IMR-90 (cell line): ENCODE measurements at regions not wholly inside any gene's neighbourhood (a gene's known extent, or its start where the extent isn't known, plus 50 kb on each side); places are given as distances from the start of the nearest gene placed in this dataset.

Experiments
- ATAC-seq: fragments of 200-7000 bp; cut with Tn5 transposase; 2 replicates; pipeline ENCODE4 v1.9.1; 2020; ENCODE audit warnings: low read depth, mild to moderate bottlenecking, moderate library complexity
- BruUV-seq: library from RNA; stranded (reverse); fragments of 400-500 nt; replicated peaks from 2 replicates; lab custom pipeline; 2021; lab: Mats Ljungman, UMichigan
- CTCF ChIA-PET: fragments of 300-600 bp; formaldehyde crosslinking; extraction: SDS; loops from one replicate; lab custom pipeline; 2021; ENCODE audit warnings: antibody characterized with exemption; lab: Yijun Ruan, JAX
- POLR2A ChIA-PET: fragments of 300-600 bp; sonication (Branson Sonifier 250); formaldehyde crosslinking; loops from one replicate; lab custom pipeline; 2022; ENCODE audit warnings: antibody characterized with exemption; ENCODE audit not compliant: unreplicated experiment; lab: Charles Lee
- DNase-seq: peaks from one replicate; pipeline ENCODE4 v3.0.0; 2013
- H2AFZ ChIP-seq: replicated peaks from 2 replicates; pipeline ENCODE3; 2013; ENCODE audit warnings: low read length, mild to moderate bottlenecking; ENCODE audit not compliant: poor library complexity
- H2AK5ac ChIP-seq: 2 replicates; pipeline ENCODE4 v1.6.1; 2013; ENCODE audit warnings: low read depth, low read length, inconsistent platforms
- H2AK9ac ChIP-seq: replicated peaks from 2 replicates; pipeline ENCODE3; 2013; ENCODE audit warnings: mild to moderate bottlenecking, low read depth, low read length, moderate library complexity; ENCODE audit not compliant: poor library complexity
- H2BK120ac ChIP-seq: 2 replicates; pipeline ENCODE4 v1.6.1; 2013; ENCODE audit warnings: low read depth, low read length, inconsistent platforms
- H2BK15ac ChIP-seq: 3 replicates; pipeline ENCODE4 v1.6.1; 2013; ENCODE audit warnings: low read depth, low read length, inconsistent platforms
- H2BK20ac ChIP-seq: 2 replicates; pipeline ENCODE4 v1.6.1; 2013; ENCODE audit warnings: low read depth, mild to moderate bottlenecking, inconsistent platforms, low read length, moderate library complexity
- H2BK5ac ChIP-seq: 2 replicates; pipeline ENCODE4 v1.6.1; 2013; ENCODE audit warnings: mild to moderate bottlenecking, low read depth, low read length, inconsistent platforms; ENCODE audit not compliant: poor library complexity, severe bottlenecking
- H3K14ac ChIP-seq: replicated peaks from 2 replicates; pipeline ENCODE4 v1.6.1; 2013; ENCODE audit warnings: low read depth, low read length, inconsistent platforms
- H3K18ac ChIP-seq: 2 replicates; pipeline ENCODE4 v1.6.1; 2013; ENCODE audit warnings: low read depth, low read length, control low read depth
- H3K23ac ChIP-seq: 2 replicates; pipeline ENCODE4 v1.6.1; 2013; ENCODE audit warnings: low read depth, low read length, inconsistent platforms
- H3K27ac ChIP-seq: 2 replicates; pipeline ENCODE4 v1.5.1; 2013; ENCODE audit warnings: mild to moderate bottlenecking, control low read depth, low read length; ENCODE audit not compliant: insufficient read depth
- H3K27me3 ChIP-seq: 2 replicates; pipeline ENCODE4 v1.6.1; 2013; ENCODE audit warnings: low read length; ENCODE audit not compliant: control insufficient read depth, insufficient read depth
- H3K36me3 ChIP-seq: 2 replicates; pipeline ENCODE4 v1.6.1; 2013; ENCODE audit warnings: low read length, mixed read lengths; ENCODE audit not compliant: control insufficient read depth, insufficient read depth
- H3K4ac ChIP-seq: 2 replicates; pipeline ENCODE4 v1.6.1; 2013; ENCODE audit warnings: low read depth, low read length, inconsistent platforms
- H3K4me1 ChIP-seq: 2 replicates; pipeline ENCODE4 v1.6.1; 2013; ENCODE audit warnings: low read length, mixed read lengths; ENCODE audit not compliant: control insufficient read depth, insufficient read depth
- H3K4me2 ChIP-seq: 2 replicates; pipeline ENCODE4 v1.6.1; 2013; ENCODE audit warnings: low read depth, mild to moderate bottlenecking, control low read depth, low read length, moderate library complexity
- H3K4me3 ChIP-seq: 2 replicates; pipeline ENCODE4 v1.5.1; 2013; ENCODE audit warnings: low read depth, mild to moderate bottlenecking, control low read depth, low read length, moderate library complexity; ENCODE audit not compliant: insufficient read depth
- H3K56ac ChIP-seq: 2 replicates; pipeline ENCODE4 v1.6.1; 2013; ENCODE audit warnings: low read length, inconsistent platforms; ENCODE audit not compliant: insufficient read depth; ENCODE audit errors: extremely low read depth
- H3K79me1 ChIP-seq, 2 experiments: 2 replicates each; pipeline ENCODE4 v1.6.1; 2013; ENCODE audit warnings: low read length in 2 of 2, inconsistent platforms in 1 of 2, low read depth in 1 of 2
- H3K9ac ChIP-seq: 2 replicates; pipeline ENCODE4 v1.6.1; 2013; ENCODE audit warnings: low read depth, low read length, control low read depth
- H3K9me1 ChIP-seq: 2 replicates; pipeline ENCODE4 v1.6.1; 2013; ENCODE audit warnings: low read length, inconsistent platforms; ENCODE audit not compliant: insufficient read depth
- H3K9me3 ChIP-seq: 2 replicates; pipeline ENCODE4 v1.6.1; 2013; ENCODE audit warnings: low read length; ENCODE audit not compliant: control insufficient read depth, insufficient read depth
- H4K20me1 ChIP-seq: 2 replicates; pipeline ENCODE4 v1.6.1; 2013; ENCODE audit warnings: low read length, inconsistent platforms; ENCODE audit not compliant: insufficient read depth
- H4K5ac ChIP-seq: 2 replicates; pipeline ENCODE4 v1.6.1; 2013; ENCODE audit warnings: mild to moderate bottlenecking, low read depth, low read length, control low read depth
- H4K8ac ChIP-seq, 2 experiments: 2 replicates each; pipeline ENCODE4 v1.6.1; 2013; ENCODE audit warnings: low read depth in 2 of 2, low read length in 2 of 2, control low read depth in 1 of 2, inconsistent platforms in 1 of 2
- H4K91ac ChIP-seq: 2 replicates; pipeline ENCODE4 v1.6.1; 2013; ENCODE audit warnings: low read depth, low read length, inconsistent platforms; ENCODE audit not compliant: insufficient read depth
- POLR2A ChIP-seq: IDR thresholded peaks from 2 replicates; pipeline ENCODE4 v1.6.1; 2012; ENCODE audit warnings: mild to moderate bottlenecking, low read depth, low read length
- RFX5 ChIP-seq: IDR thresholded peaks from 2 replicates; pipeline ENCODE4 v1.8.0; 2012; ENCODE audit warnings: low read depth, mild to moderate bottlenecking, low read length, moderate library complexity
- WGBS, 2 experiments: methylation state at CpG; one replicate each; pipeline versions ENCODE4 v1.1.5 to v1.1.7; 2013; ENCODE audit warnings: missing lambda C conversion rate in 2 of 2; ENCODE audit not compliant: insufficient read length in 1 of 2; ENCODE audit errors: extremely low coverage in 2 of 2; 5-methylcytosine and 5-hydroxymethylcytosine counted together
- dilution Hi-C: fragments of 300-500 bp; cut with HindIII; formaldehyde crosslinking; loops from one replicate; pipeline ENCODE4 v1.14.3; 2018; ENCODE audit warnings: low sequenced_read_pairs; ENCODE audit not compliant: unreplicated experiment
- in situ Hi-C: fragments of 300-500 bp; cut with MboI; formaldehyde crosslinking; loops from 3 replicates; pipeline ENCODE4 v1.14.3; 2019; ENCODE audit warnings: low sequenced_read_pairs, inconsistent platforms, mixed read lengths
- intact Hi-C: fragments of 100-400 bp; cut with micrococcal nuclease; formaldehyde crosslinking; loops from 2 replicates; pipeline ENCODE4 v1.10.0; 2022
- TF ChIP-seq, protein P1 (sequence below): fragments of 150-350 bp; IDR thresholded peaks from 2 replicates; pipeline ENCODE4 v1.6.1; 2017; ENCODE audit warnings: mild to moderate bottlenecking, antibody characterized with exemption, low read length, low read depth

DNA sequence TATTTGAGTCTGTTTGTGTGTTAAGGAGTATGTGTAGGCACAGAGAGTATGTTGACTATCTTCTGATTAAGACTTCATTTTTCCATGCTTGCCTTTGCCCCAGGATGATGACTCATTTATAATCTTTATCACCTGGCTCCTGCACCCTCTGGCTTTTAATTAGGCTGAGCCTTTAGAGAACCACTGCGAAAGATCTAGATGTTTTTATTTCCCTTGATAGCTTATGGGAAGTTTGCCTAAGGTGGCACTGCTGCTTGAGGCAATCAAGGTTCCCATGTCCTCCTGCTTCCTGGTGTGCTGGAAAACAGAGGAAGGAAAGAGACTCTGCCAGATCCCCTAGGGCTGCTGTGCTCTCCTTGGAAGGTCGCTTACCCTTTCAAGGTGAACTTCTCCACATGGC lies 114.6 kb downstream of the ARL4A start:
- Histone ChIP-seq H3K4ac (no peak overlapping the region), H3K56ac (no peak overlapping the region), H3K4me1 (no peaks in the 10 kb centered on the region), H3K23ac (no peak overlapping the region), H3K27ac (no peak overlapping the region), H4K8ac (no peak overlapping the region), H2BK120ac (no peak overlapping the region), H2AK9ac (no peak overlapping the region), H3K27me3 (no peaks in the 10 kb centered on the region), H4K91ac (no peak overlapping the region), H2BK20ac (no peak overlapping the region), H2BK15ac (no peak overlapping the region), H3K4me2 (no peak overlapping the region), H3K9ac (no peak overlapping the region), H3K18ac (no peak overlapping the region), H2AFZ (no peak overlapping the region), H2AK5ac (no peak overlapping the region), H3K14ac (no peak overlapping the region), H3K79me1 (no peaks in the 10 kb centered on the region), H3K4me3 (no peak overlapping the region), H2BK5ac (no peak overlapping the region), H4K5ac (no peak overlapping the region), H3K9me1 (no peaks in the 10 kb centered on the region), H3K36me3 (no peaks in the 10 kb centered on the region), H4K20me1 (no peaks in the 10 kb centered on the region), H3K9me3 (no peaks in the 10 kb centered on the region)
- in situ Hi-C loops, result no loop called here
- ChIA-PET POLR2A (no interaction called here), CTCF (no interaction called here)
- WGBS, 2 experiments, result no CpG with 5 or more reads among the region's 2 CpGs
- intact Hi-C loops, result no loop called here
- no TSS peak for BruUV-seq
- dilution Hi-C loops, result no loop called here
- TF ChIP-seq, protein P1, sequence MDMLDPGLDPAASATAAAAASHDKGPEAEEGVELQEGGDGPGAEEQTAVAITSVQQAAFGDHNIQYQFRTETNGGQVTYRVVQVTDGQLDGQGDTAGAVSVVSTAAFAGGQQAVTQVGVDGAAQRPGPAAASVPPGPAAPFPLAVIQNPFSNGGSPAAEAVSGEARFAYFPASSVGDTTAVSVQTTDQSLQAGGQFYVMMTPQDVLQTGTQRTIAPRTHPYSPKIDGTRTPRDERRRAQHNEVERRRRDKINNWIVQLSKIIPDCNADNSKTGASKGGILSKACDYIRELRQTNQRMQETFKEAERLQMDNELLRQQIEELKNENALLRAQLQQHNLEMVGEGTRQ, result no peak
- no peak for TF ChIP-seq RFX5
- no peak for TF ChIP-seq POLR2A
- no peak for DNase-seq
- no peak for ATAC-seq
